22Rv1 (cell line): ENCODE measurements at regions not wholly inside any gene's neighbourhood (a gene's known extent, or its start where the extent isn't known, plus 50 kb on each side); places are given as distances from the start of the nearest gene placed in this dataset.

Experiments used
- ZFX ChIP-seq: fragments of 450-650 bp; IDR thresholded peaks from 2 replicates; pipeline ENCODE4 v1.6.1; 2017; ENCODE audit warnings: antibody characterized with exemption, borderline replicate concordance
- TF ChIP-seq, protein P1 (sequence below): fragments of 450-650 bp; IDR thresholded peaks from 2 replicates; pipeline ENCODE4 v1.5.1; 2017; ENCODE audit warnings: mild to moderate bottlenecking

DNA sequence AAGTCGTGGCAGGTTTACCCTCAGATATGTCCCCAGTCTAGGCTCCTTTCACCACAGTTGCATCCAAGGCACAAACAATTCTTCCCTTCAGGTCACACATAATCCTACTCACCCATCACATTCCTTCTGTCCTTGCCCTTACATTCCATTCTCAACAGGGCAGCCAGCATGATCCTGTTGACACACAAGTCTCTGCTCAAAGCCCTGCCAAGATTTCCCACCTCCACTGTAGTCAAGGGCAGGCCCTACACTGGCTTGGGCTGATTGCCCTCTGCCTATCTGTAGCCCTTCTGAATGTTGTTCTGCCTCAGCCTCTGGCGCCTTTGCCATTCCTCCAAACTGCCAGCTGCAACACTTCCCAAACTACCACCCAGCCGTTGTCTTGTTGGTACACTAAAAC is 187.9 kb upstream of the AKR1E2 start:
- TF ChIP-seq, protein P1, sequence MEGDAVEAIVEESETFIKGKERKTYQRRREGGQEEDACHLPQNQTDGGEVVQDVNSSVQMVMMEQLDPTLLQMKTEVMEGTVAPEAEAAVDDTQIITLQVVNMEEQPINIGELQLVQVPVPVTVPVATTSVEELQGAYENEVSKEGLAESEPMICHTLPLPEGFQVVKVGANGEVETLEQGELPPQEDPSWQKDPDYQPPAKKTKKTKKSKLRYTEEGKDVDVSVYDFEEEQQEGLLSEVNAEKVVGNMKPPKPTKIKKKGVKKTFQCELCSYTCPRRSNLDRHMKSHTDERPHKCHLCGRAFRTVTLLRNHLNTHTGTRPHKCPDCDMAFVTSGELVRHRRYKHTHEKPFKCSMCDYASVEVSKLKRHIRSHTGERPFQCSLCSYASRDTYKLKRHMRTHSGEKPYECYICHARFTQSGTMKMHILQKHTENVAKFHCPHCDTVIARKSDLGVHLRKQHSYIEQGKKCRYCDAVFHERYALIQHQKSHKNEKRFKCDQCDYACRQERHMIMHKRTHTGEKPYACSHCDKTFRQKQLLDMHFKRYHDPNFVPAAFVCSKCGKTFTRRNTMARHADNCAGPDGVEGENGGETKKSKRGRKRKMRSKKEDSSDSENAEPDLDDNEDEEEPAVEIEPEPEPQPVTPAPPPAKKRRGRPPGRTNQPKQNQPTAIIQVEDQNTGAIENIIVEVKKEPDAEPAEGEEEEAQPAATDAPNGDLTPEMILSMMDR = no peak
- no peak for TF ChIP-seq ZFX
